ENCODE measurements at regions not wholly inside any gene's neighbourhood (a gene's known extent, or its start where the extent isn't known, plus 50 kb on each side); places are given as distances from the start of the nearest gene placed in this dataset.
"Not testable (repeated sequence)": the region's sequence is repeated elsewhere in the genome, so short reads cannot be mapped to it uniquely, and the experiment has no call there.

- no peak for FAIRE-seq
These were observed 540.3 kb upstream of the CCDC54 start for GRCh38 chr3:106836906-106837305.

- no peak for FAIRE-seq
These were observed 539.6 kb upstream of the CCDC54 start for GRCh38 chr3:106837616-106838015.

GRCh38 chr3:106839576-106840280 is 537.5 kb upstream of the CCDC54 start:
- no peak for FAIRE-seq

- no peak for FAIRE-seq
These were observed 536.9 kb upstream of the CCDC54 start for GRCh38 chr3:106840319-106840718.

- no peak for FAIRE-seq
These were observed 535.1 kb upstream of the CCDC54 start for GRCh38 chr3:106842151-106842550.

GRCh38 chr3:106844638-106845037 is 532.6 kb upstream of the CCDC54 start:
- FAIRE-seq = no peak

- FAIRE-seq = no peak
These were observed 529.1 kb upstream of the CCDC54 start for GRCh38 chr3:106848099-106848498.

- no peak for FAIRE-seq
These were observed 526.8 kb upstream of the CCDC54 start for GRCh38 chr3:106850437-106850836.

- not testable (repeated sequence) for FAIRE-seq
These were observed 518.9 kb upstream of the CCDC54 start for GRCh38 chr3:106858321-106858720.

- no peak for FAIRE-seq
These were observed 517.1 kb upstream of the CCDC54 start for GRCh38 chr3:106860182-106860581.

- no peak for FAIRE-seq
These were observed 515.2 kb upstream of the CCDC54 start for GRCh38 chr3:106862067-106862466.

- FAIRE-seq = no peak
These were observed 499.6 kb upstream of the CCDC54 start for GRCh38 chr3:106877627-106878026.

- FAIRE-seq = no peak
These were observed 497.0 kb upstream of the CCDC54 start for GRCh38 chr3:106880206-106880605.

GRCh38 chr3:106881186-106881585 is 496.1 kb upstream of the CCDC54 start:
- FAIRE-seq = no peak

GRCh38 chr3:106882297-106882696 is 494.9 kb upstream of the CCDC54 start:
- no peak for FAIRE-seq

- FAIRE-seq = no peak
These were observed 471.2 kb upstream of the CCDC54 start for GRCh38 chr3:106906074-106906473.

GRCh38 chr3:106908181-106908938 is 468.9 kb upstream of the CCDC54 start:
- no peak for FAIRE-seq

- FAIRE-seq = no peak
These were observed 464.0 kb upstream of the CCDC54 start for GRCh38 chr3:106913111-106913698.

GRCh38 chr3:106913966-106914365 is 463.3 kb upstream of the CCDC54 start:
- FAIRE-seq = no peak

- FAIRE-seq = no peak
These were observed 456.6 kb upstream of the CCDC54 start for GRCh38 chr3:106920609-106921008.

- FAIRE-seq = no peak
These were observed 448.2 kb upstream of the CCDC54 start for GRCh38 chr3:106929081-106929480.

GRCh38 chr3:106930086-106930485 is 447.2 kb upstream of the CCDC54 start:
- FAIRE-seq = no peak

- FAIRE-seq = no peak
These were observed 445.3 kb upstream of the CCDC54 start for GRCh38 chr3:106931904-106932303.

GRCh38 chr3:106936337-106936736 is 440.9 kb upstream of the CCDC54 start:
- FAIRE-seq = no peak

Measured in colon (tissue), 2 donors.